ENCODE measurements at regions not wholly inside any gene's neighbourhood (a gene's known extent, or its start where the extent isn't known, plus 50 kb on each side); places are given as distances from the start of the nearest gene placed in this dataset.

DNA sequence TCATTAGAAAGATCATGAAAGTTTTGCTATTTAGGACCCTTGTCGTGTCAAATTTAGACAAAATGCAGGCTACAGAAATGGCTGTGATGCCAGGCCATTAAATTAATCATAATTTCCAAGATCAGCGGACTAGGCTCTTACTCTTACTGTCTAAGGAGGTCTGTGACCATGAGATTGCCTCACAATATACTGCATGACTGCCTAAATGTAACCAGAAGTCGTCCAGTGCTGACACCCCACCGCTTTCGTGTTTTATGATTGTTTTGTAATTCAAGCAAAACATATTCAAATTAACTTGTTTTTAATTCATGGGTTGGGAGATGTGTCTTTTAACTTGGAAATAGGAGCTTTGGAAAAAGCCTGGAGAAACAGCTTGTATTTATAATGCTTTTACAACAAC, 947.5 kb downstream of the BRINP3 start:
- TF ChIP-seq POLR2AphosphoS5 (IDR thresholded peaks at IDR 0.05; ENCODE audit: low read depth): no peak
- TF ChIP-seq, protein P1, sequence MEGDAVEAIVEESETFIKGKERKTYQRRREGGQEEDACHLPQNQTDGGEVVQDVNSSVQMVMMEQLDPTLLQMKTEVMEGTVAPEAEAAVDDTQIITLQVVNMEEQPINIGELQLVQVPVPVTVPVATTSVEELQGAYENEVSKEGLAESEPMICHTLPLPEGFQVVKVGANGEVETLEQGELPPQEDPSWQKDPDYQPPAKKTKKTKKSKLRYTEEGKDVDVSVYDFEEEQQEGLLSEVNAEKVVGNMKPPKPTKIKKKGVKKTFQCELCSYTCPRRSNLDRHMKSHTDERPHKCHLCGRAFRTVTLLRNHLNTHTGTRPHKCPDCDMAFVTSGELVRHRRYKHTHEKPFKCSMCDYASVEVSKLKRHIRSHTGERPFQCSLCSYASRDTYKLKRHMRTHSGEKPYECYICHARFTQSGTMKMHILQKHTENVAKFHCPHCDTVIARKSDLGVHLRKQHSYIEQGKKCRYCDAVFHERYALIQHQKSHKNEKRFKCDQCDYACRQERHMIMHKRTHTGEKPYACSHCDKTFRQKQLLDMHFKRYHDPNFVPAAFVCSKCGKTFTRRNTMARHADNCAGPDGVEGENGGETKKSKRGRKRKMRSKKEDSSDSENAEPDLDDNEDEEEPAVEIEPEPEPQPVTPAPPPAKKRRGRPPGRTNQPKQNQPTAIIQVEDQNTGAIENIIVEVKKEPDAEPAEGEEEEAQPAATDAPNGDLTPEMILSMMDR (conservative IDR thresholded peaks at IDR 0.05; ENCODE audit: low read depth in 2 of 2): no peak

Measured in GM23338 (cell line).